ENCODE measurements at regions not wholly inside any gene's neighbourhood (a gene's known extent, or its start where the extent isn't known, plus 50 kb on each side); places are given as distances from the start of the nearest gene placed in this dataset.

DNA sequence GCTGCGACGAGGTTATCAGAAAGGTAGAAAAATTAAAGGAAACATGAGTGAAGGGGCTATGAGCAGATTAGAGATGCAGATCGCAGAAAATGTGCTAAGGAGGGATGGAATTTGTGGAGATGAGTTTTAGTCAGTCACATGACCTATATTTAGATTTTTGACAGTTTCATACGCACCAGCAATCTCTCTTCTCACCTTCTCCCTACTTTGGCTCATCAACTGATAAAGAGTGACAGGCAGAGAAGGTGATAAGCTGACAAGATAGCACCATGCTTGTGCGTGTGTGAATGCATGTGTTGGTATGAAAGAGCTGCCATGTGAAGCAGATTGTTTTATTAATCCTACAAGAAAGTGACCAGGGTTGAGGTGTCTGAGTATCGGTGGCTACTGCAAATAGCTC is 252.6 kb downstream of the RAP2A start:
- DNase-seq (ENCODE audit: low read depth in 1 of 2, low spot score in 1 of 2) (no peak), ATAC-seq (no peak), FAIRE-seq (no peak)
- WGBS (ENCODE audit: missing lambda C conversion rate), result 40% methylated on average over 5 of the region's 6 CpGs
- Histone ChIP-seq H3K4me1 (no peaks in the 10 kb centered on the region), H3K4me3 (no peak overlapping the region), H3K4me2 (no peak overlapping the region), H3K27ac (no peak overlapping the region), H3K9me3 (no peaks in the 10 kb centered on the region)
- TF ChIP-seq, protein P1, sequence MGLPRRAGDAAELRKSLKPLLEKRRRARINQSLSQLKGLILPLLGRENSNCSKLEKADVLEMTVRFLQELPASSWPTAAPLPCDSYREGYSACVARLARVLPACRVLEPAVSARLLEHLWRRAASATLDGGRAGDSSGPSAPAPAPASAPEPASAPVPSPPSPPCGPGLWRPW (IDR thresholded peaks at IDR 0.05), result no peak
- TF ChIP-seq MYC (IDR thresholded peaks at IDR 0.05; ENCODE audit: borderline replicate concordance, low read length) (no peak), RARB (CRISPR knock-in tag; IDR thresholded peaks at IDR 0.05) (no peak), MAZ (IDR thresholded peaks at IDR 0.05; ENCODE audit: borderline replicate concordance, low read depth, low read length) (no peak), ZFP36 (IDR thresholded peaks at IDR 0.05; ENCODE audit: borderline replicate concordance, partially characterized antibody) (no peak), FOXS1 (CRISPR knock-in tag; IDR thresholded peaks at IDR 0.05) (no peak), CEBPB (IDR thresholded peaks at IDR 0.05) (no peak), ZSCAN20 (CRISPR knock-in tag; IDR thresholded peaks at IDR 0.05) (no peak), EHMT2 (IDR thresholded peaks at IDR 0.05; ENCODE audit: low read depth) (no peak), TFCP2L1 (CRISPR knock-in tag; IDR thresholded peaks at IDR 0.05) (no peak)
- TF ChIP-seq, protein P2, sequence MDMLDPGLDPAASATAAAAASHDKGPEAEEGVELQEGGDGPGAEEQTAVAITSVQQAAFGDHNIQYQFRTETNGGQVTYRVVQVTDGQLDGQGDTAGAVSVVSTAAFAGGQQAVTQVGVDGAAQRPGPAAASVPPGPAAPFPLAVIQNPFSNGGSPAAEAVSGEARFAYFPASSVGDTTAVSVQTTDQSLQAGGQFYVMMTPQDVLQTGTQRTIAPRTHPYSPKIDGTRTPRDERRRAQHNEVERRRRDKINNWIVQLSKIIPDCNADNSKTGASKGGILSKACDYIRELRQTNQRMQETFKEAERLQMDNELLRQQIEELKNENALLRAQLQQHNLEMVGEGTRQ (IDR thresholded peaks at IDR 0.05), result no peak
- TF ChIP-seq, protein P3, sequence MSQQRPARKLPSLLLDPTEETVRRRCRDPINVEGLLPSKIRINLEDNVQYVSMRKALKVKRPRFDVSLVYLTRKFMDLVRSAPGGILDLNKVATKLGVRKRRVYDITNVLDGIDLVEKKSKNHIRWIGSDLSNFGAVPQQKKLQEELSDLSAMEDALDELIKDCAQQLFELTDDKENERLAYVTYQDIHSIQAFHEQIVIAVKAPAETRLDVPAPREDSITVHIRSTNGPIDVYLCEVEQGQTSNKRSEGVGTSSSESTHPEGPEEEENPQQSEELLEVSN (IDR thresholded peaks at IDR 0.05; ENCODE audit: borderline replicate concordance, low read depth), result no peak
- TF ChIP-seq, protein P4, sequence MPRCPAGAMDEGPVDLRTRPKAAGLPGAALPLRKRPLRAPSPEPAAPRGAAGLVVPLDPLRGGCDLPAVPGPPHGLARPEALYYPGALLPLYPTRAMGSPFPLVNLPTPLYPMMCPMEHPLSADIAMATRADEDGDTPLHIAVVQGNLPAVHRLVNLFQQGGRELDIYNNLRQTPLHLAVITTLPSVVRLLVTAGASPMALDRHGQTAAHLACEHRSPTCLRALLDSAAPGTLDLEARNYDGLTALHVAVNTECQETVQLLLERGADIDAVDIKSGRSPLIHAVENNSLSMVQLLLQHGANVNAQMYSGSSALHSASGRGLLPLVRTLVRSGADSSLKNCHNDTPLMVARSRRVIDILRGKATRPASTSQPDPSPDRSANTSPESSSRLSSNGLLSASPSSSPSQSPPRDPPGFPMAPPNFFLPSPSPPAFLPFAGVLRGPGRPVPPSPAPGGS (IDR thresholded peaks at IDR 0.05), result no peak
- TF ChIP-seq, protein P5, sequence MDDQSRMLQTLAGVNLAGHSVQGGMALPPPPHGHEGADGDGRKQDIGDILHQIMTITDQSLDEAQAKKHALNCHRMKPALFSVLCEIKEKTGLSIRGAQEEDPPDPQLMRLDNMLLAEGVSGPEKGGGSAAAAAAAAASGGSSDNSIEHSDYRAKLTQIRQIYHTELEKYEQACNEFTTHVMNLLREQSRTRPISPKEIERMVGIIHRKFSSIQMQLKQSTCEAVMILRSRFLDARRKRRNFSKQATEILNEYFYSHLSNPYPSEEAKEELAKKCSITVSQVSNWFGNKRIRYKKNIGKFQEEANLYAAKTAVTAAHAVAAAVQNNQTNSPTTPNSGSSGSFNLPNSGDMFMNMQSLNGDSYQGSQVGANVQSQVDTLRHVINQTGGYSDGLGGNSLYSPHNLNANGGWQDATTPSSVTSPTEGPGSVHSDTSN (IDR thresholded peaks at IDR 0.05), result no peak
- TF ChIP-seq, protein P6, sequence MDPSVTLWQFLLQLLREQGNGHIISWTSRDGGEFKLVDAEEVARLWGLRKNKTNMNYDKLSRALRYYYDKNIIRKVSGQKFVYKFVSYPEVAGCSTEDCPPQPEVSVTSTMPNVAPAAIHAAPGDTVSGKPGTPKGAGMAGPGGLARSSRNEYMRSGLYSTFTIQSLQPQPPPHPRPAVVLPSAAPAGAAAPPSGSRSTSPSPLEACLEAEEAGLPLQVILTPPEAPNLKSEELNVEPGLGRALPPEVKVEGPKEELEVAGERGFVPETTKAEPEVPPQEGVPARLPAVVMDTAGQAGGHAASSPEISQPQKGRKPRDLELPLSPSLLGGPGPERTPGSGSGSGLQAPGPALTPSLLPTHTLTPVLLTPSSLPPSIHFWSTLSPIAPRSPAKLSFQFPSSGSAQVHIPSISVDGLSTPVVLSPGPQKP (IDR thresholded peaks at IDR 0.05; ENCODE audit: low read depth, low read length), result no peak
- POLR2A ChIA-PET, result no interaction called here
- CTCF ChIA-PET, result no interaction called here

DNA sequence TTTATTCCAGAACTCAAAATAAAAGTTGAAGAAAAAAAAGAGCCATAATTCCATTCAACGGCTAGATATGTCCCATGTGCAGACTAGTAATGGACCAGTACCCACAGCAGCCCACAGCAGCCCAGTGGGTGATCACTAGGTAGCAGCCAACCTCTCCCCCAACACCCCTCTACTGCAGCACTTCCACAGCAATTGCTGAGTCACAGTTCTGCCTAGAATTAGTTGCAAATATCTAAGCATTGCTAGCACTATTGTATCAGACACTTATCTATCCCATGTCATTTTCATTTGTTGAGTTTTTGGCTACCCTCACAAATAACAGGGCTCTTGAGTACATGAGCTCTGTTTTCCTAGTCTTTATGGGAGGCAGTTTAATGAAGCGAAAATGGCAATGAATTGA is 258.7 kb downstream of the RAP2A start:
- CTCF ChIA-PET, result no interaction called here
- POLR2A ChIA-PET, result no interaction called here
- TF ChIP-seq EHF (CRISPR knock-in tag; IDR thresholded peaks at IDR 0.05) (no peak), RFX5 (IDR thresholded peaks at IDR 0.05) (no peak), NPAS2 (CRISPR knock-in tag; IDR thresholded peaks at IDR 0.05; ENCODE audit: borderline replicate concordance) (no peak), CHD2 (IDR thresholded peaks at IDR 0.05; ENCODE audit: low read length, partially characterized antibody) (no peak), FOSB (CRISPR knock-in tag; IDR thresholded peaks at IDR 0.05) (no peak), TFCP2L1 (CRISPR knock-in tag; IDR thresholded peaks at IDR 0.05) (no peak), RNF2 (IDR thresholded peaks at IDR 0.05; ENCODE audit: borderline replicate concordance, low read depth) (no peak), MAFK (IDR thresholded peaks at IDR 0.05; ENCODE audit: partially characterized antibody) (peak; percentile 54)
- TF ChIP-seq, protein P7, sequence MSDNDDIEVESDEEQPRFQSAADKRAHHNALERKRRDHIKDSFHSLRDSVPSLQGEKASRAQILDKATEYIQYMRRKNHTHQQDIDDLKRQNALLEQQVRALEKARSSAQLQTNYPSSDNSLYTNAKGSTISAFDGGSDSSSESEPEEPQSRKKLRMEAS (IDR thresholded peaks at IDR 0.05), result no peak

More for the DNA sequence above, 258.7 kb downstream of the RAP2A start:
- Histone ChIP-seq H3K4me1 (peaks cover 10% of the 10 kb centered on the region; the same call in 2 of the 3 replicates), H3K4me3 (no peak overlapping the region), H3K4me2 (no peak overlapping the region), H3K9me3 (no peaks in the 10 kb centered on the region), H3K27ac (no peak overlapping the region)
- FAIRE-seq (no peak), ATAC-seq (no peak), DNase-seq (ENCODE audit: low read depth in 1 of 2, low spot score in 1 of 2) (no peak)
- 45% methylated on average over 2 of the region's 2 CpGs for WGBS (ENCODE audit: missing lambda C conversion rate)

Data from A549 (cell line).